ENCODE measurements at regions not wholly inside any gene's neighbourhood (a gene's known extent, or its start where the extent isn't known, plus 50 kb on each side); places are given as distances from the start of the nearest gene placed in this dataset.
"Not testable (repeated sequence)": the region's sequence is repeated elsewhere in the genome, so short reads cannot be mapped to it uniquely, and the experiment has no call there.

- no peak for DNase-seq
These were observed 256.2 kb downstream of the TAFA4 start for GRCh38 chr3:68676136-68676535.

GRCh38 chr3:68667346-68667745 lies 265.0 kb downstream of the TAFA4 start:
- no peak for DNase-seq

- no peak for DNase-seq
These were observed 265.8 kb downstream of the TAFA4 start for GRCh38 chr3:68666429-68667136.

- no peak for DNase-seq
These were observed 268.1 kb downstream of the TAFA4 start for GRCh38 chr3:68664276-68664675.

- DNase-seq = no peak
These were observed 270.2 kb downstream of the TAFA4 start for GRCh38 chr3:68662176-68662575.

- not testable (repeated sequence) for DNase-seq
These were observed 281.7 kb downstream of the TAFA4 start for GRCh38 chr3:68650657-68651056.

- DNase-seq = no peak
These were observed 283.9 kb downstream of the TAFA4 start for GRCh38 chr3:68648494-68648893.

- no peak for DNase-seq
These were observed 300.3 kb downstream of the TAFA4 start for GRCh38 chr3:68631850-68632545.

GRCh38 chr3:68620211-68620610 lies 312.1 kb downstream of the TAFA4 start:
- no peak for DNase-seq

- DNase-seq = no peak
These were observed 318.3 kb downstream of the TAFA4 start for GRCh38 chr3:68614087-68614486.

GRCh38 chr3:68571321-68571720 lies 361.0 kb downstream of the TAFA4 start:
- no peak for DNase-seq

- no peak for DNase-seq
These were observed 371.6 kb downstream of the TAFA4 start for GRCh38 chr3:68560728-68561127.

- no peak for DNase-seq
These were observed 396.6 kb downstream of the TAFA4 start for GRCh38 chr3:68535782-68536181.

- no peak for DNase-seq
These were observed 409.0 kb downstream of the TAFA4 start for GRCh38 chr3:68523330-68523729.

- no peak for DNase-seq
These were observed 417.1 kb downstream of the TAFA4 start for GRCh38 chr3:68515237-68515636.

GRCh38 chr3:68504201-68504600 lies 428.1 kb downstream of the TAFA4 start:
- DNase-seq = no peak

GRCh38 chr3:68485845-68486244 lies 446.5 kb downstream of the TAFA4 start:
- not testable (repeated sequence) for DNase-seq

- DNase-seq = no peak
These were observed 447.3 kb downstream of the TAFA4 start for GRCh38 chr3:68485051-68485450.

GRCh38 chr3:68483601-68484000 lies 448.7 kb downstream of the TAFA4 start:
- no peak for DNase-seq

- no peak for DNase-seq
These were observed 449.3 kb downstream of the TAFA4 start for GRCh38 chr3:68483041-68483440.

- no peak for DNase-seq
These were observed 449.8 kb downstream of the TAFA4 start for GRCh38 chr3:68482565-68482964.

GRCh38 chr3:68479779-68480178 lies 452.6 kb downstream of the TAFA4 start:
- no peak for DNase-seq

- DNase-seq = no peak
These were observed 463.5 kb downstream of the TAFA4 start for GRCh38 chr3:68468695-68469375.

- no peak for DNase-seq
These were observed 464.9 kb downstream of the TAFA4 start for GRCh38 chr3:68467465-68467864.
